Vagina (tissue), 2 donors: ENCODE measurements at regions not wholly inside any gene's neighbourhood (a gene's known extent, or its start where the extent isn't known, plus 50 kb on each side); places are given as distances from the start of the nearest gene placed in this dataset.

ENCODE experiments used
- DNase-seq, 2 donors: peaks; one replicate each; pipeline ENCODE4 v3.0.0-alpha.2; 2017; ENCODE audit errors: extremely low spot score in 2 of 2
- H3K27ac ChIP-seq: fragments of 200-600 bp; sonication (generic); one replicate; pipeline ENCODE4 v1.5.1; 2019
- H3K27me3 ChIP-seq: fragments of 200-600 bp; sonication (generic); one replicate; pipeline ENCODE4 v1.5.1; 2019
- H3K36me3 ChIP-seq, 2 donors: fragments of 200-600 bp; sonication (generic); one replicate each; pipeline ENCODE4 v1.5.1; 2017 to 2019
- H3K4me1 ChIP-seq: fragments of 200-600 bp; sonication (generic); one replicate; pipeline ENCODE4 v1.5.1; 2019
- H3K4me3 ChIP-seq, 2 donors: fragments of 200-600 bp; sonication (generic); 1 replicate in 1 of 2; 2 replicates in 1 of 2; pipeline ENCODE4 v1.5.1; 2016 to 2019
- H3K9me3 ChIP-seq: fragments of 200-600 bp; sonication (generic); one replicate; pipeline ENCODE4 v1.5.1; 2019
- POLR2A ChIP-seq, 2 donors: fragments of 450-650 bp; IDR thresholded peaks; one replicate each; pipeline ENCODE4 v1.6.1; 2017; ENCODE audit warnings: antibody characterized with exemption in 2 of 2, mild to moderate bottlenecking in 2 of 2, moderate library complexity in 2 of 2
- POLR2AphosphoS5 ChIP-seq, 2 donors: sonication (generic); formaldehyde crosslinking; IDR thresholded peaks; one replicate each; pipeline ENCODE4 v1.9.0; 2017; ENCODE audit warnings: antibody characterized with exemption in 2 of 2, mild to moderate bottlenecking in 2 of 2, low read depth in 1 of 2; ENCODE audit not compliant: insufficient read depth in 1 of 2
- intact Hi-C: fragments of 100-400 bp; cut with DNase I; formaldehyde crosslinking; loops from one replicate; pipeline ENCODE4 v1.15.1; 2023
- TF ChIP-seq, protein P1 (sequence below), 3 experiments: fragments of 450-650 bp in 2 of 3; fragments of 200-600 bp in 1 of 3; sonication (generic) in 1 of 3; IDR thresholded peaks; one replicate each; pipeline ENCODE4 v1.5.1; 2017 to 2019; ENCODE audit warnings: antibody characterized with exemption in 3 of 3, mild to moderate bottlenecking in 2 of 3, moderate library complexity in 2 of 3

DNA sequence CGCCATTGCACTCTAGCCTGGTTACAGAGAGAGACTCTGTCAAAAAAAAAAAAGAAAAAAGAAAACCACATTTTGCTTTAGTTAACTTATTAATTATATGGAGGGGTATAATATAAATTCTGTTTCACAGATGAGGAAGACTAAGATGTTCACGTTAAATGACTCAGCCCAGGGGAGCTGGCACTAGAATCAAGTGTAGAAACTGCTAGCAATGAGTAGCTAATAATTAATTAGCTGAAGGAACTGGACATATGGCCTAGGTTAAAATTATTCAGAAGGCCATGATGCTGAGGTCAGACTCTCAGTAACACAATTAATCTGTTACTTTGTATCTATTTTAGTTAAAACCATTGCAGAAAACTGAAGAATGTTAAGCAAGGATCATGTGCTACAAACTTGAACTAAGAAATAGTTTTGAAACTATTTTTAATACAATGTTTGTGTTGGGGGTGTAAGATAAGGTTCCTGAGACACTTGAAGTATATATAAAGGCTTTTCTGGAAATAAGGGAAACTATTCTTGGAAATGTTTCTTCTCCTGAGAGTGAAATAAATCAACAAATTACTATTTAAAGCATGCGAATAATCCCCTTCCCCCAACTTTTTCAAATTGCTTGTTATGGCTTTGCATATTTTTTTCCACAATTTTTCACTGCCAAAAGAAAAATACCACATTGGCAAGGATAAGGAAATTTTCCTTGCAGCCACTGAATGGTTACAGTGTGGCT is 589.3 kb downstream of the SOX5 start:
- intact Hi-C loops = no loop called here
- H3K27me3 ChIP-seq = no peaks in the 10 kb centered on the region
- no peak overlapping the region for H3K4me3 ChIP-seq
- no peaks in the 10 kb centered on the region for H3K9me3 ChIP-seq
- no peak overlapping the region for H3K27ac ChIP-seq
- DNase-seq = no peak
- no peaks in the 10 kb centered on the region for H3K36me3 ChIP-seq
- TF ChIP-seq POLR2AphosphoS5 (IDR thresholded peaks at IDR 0.05; ENCODE audit: insufficient read depth in 1 of 2, low read depth in 1 of 2) (no peak), POLR2A (IDR thresholded peaks at IDR 0.05) (no peak)
- TF ChIP-seq, protein P1, sequence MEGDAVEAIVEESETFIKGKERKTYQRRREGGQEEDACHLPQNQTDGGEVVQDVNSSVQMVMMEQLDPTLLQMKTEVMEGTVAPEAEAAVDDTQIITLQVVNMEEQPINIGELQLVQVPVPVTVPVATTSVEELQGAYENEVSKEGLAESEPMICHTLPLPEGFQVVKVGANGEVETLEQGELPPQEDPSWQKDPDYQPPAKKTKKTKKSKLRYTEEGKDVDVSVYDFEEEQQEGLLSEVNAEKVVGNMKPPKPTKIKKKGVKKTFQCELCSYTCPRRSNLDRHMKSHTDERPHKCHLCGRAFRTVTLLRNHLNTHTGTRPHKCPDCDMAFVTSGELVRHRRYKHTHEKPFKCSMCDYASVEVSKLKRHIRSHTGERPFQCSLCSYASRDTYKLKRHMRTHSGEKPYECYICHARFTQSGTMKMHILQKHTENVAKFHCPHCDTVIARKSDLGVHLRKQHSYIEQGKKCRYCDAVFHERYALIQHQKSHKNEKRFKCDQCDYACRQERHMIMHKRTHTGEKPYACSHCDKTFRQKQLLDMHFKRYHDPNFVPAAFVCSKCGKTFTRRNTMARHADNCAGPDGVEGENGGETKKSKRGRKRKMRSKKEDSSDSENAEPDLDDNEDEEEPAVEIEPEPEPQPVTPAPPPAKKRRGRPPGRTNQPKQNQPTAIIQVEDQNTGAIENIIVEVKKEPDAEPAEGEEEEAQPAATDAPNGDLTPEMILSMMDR (IDR thresholded peaks at IDR 0.05) = no peak
- H3K4me1 ChIP-seq = no peaks in the 10 kb centered on the region

DNA sequence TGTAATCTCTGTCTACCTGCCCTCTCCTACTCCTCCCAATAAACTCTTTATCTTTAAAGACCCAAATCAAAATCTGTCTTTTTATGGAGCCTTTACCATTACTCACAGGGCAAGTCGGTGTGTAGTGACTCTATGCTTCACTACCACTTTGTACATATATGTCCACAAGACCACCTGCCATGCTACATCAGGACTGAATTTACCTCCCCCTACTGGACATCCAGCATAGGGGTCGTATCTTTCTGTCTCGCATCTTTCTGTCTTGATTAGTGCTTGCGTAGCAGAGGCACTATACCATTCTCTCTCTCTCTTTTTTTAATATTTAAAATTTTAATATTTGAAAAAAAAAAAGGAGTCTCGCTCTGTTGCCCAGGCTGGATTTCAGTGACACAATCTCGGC is 587.5 kb downstream of the SOX5 start:
- H3K27me3 ChIP-seq = no peaks in the 10 kb centered on the region
- intact Hi-C loops = no loop called here

DNA sequence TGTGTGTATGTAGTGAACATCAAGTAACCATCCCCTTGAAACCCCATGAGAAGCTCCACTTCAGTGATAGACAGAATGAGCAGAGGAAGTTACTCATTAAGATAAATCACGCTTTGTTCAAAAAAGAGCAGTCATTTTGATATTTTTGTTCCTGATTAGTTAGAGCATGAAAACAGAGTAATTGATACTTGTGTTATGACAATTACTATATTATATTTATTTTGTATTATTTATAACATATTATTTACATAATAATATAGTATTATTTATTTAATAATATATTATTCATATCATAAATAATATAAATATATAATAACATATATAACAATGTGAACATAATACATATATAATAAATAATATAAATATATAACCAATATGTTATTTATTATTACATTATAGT is 580.9 kb downstream of the SOX5 start:
- no peak for TF ChIP-seq POLR2A (IDR thresholded peaks at IDR 0.05)
- TF ChIP-seq POLR2AphosphoS5 (IDR thresholded peaks at IDR 0.05; ENCODE audit: insufficient read depth in 1 of 2, low read depth in 1 of 2) = no peak
- TF ChIP-seq, protein P1 (IDR thresholded peaks at IDR 0.05) = no peak
- no peaks in the 10 kb centered on the region for H3K36me3 ChIP-seq
- no peaks in the 10 kb centered on the region for H3K4me1 ChIP-seq
- no peak overlapping the region for H3K27ac ChIP-seq
- no peaks in the 10 kb centered on the region for H3K27me3 ChIP-seq
- H3K4me3 ChIP-seq = no peak overlapping the region
- no peak for DNase-seq
- intact Hi-C loops = no loop called here
- no peaks in the 10 kb centered on the region for H3K9me3 ChIP-seq

More for the DNA sequence above, 587.5 kb downstream of the SOX5 start:
- H3K9me3 ChIP-seq = no peaks in the 10 kb centered on the region
- no peak for DNase-seq
- TF ChIP-seq, protein P1 (IDR thresholded peaks at IDR 0.05) = no peak
- no peak for TF ChIP-seq POLR2AphosphoS5 (IDR thresholded peaks at IDR 0.05; ENCODE audit: insufficient read depth in 1 of 2, low read depth in 1 of 2)
- TF ChIP-seq POLR2A (IDR thresholded peaks at IDR 0.05) = no peak
- no peaks in the 10 kb centered on the region for H3K4me1 ChIP-seq
- no peak overlapping the region for H3K4me3 ChIP-seq
- H3K27ac ChIP-seq = no peak overlapping the region
- H3K36me3 ChIP-seq = no peaks in the 10 kb centered on the region

DNA sequence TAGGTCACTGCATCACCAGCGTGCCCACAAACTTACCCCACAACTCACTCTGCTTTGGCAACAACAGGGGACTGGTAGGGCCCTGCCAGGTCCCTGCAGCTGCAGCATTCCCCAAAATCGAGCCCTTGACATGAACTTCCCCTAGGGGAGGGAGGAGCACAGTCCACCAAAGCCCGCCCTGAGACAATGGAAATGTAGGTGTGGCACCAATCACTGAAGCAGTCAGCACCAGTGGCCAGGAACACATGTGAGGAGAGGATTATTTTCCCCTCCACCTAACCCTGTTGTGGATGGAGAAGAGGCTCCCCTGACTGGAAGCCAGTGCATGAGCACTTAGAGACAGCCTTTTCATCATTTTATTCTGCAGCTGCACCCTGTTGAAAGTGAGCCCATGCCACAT is 573.8 kb downstream of the SOX5 start:
- intact Hi-C loops = no loop called here
- Histone ChIP-seq H3K4me3 (no peak overlapping the region), H3K27ac (no peak overlapping the region), H3K36me3 (no peaks in the 10 kb centered on the region), H3K27me3 (no peaks in the 10 kb centered on the region), H3K9me3 (no peaks in the 10 kb centered on the region), H3K4me1 (no peaks in the 10 kb centered on the region)
- no peak for DNase-seq
- no peak for TF ChIP-seq POLR2A (IDR thresholded peaks at IDR 0.05)

DNA sequence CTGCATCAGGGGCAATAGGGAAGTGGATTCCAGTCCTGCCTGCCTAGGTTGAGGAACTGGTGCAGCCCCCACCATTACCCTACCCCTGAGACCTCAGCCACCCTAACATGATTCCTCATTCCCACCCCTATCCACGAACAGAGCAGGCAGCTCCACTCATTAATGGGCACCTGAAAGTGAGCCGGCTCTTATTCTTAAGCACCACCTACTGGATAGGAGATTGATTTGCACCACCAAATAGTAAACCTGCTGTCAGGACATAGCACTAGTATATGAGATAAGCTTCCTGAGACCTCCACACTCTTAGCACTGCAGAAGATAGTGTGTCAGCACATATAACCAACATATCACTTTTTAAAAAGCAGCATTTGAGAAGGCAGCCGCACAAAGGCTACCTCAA is 573.2 kb downstream of the SOX5 start:
- no peaks in the 10 kb centered on the region for H3K4me1 ChIP-seq
- intact Hi-C loops = no loop called here

More for the DNA sequence above, 573.2 kb downstream of the SOX5 start:
- H3K4me3 ChIP-seq = no peak overlapping the region
- no peaks in the 10 kb centered on the region for H3K36me3 ChIP-seq
- no peak overlapping the region for H3K27ac ChIP-seq
- no peak for TF ChIP-seq POLR2AphosphoS5 (IDR thresholded peaks at IDR 0.05; ENCODE audit: insufficient read depth in 1 of 2, low read depth in 1 of 2)
- TF ChIP-seq, protein P1 (IDR thresholded peaks at IDR 0.05) = no peak
- TF ChIP-seq POLR2A (IDR thresholded peaks at IDR 0.05) = no peak
- H3K27me3 ChIP-seq = no peaks in the 10 kb centered on the region
- DNase-seq = no peak
- H3K9me3 ChIP-seq = no peaks in the 10 kb centered on the region
